Astrocyte (in vitro differentiated cells and primary cell): ENCODE measurements at regions not wholly inside any gene's neighbourhood (a gene's known extent, or its start where the extent isn't known, plus 50 kb on each side); places are given as distances from the start of the nearest gene placed in this dataset.

Source experiments
- EZH2 ChIP-seq: IDR thresholded peaks from 2 replicates; pipeline ENCODE4 v1.6.1; 2012; ENCODE audit warnings: mild to moderate bottlenecking, low read length, inconsistent platforms; ENCODE audit not compliant: insufficient read depth
- TF ChIP-seq, protein P1 (sequence below): IDR thresholded peaks from 2 replicates; pipeline ENCODE4 v1.5.1; 2011; ENCODE audit warnings: low read depth, mild to moderate bottlenecking, inconsistent platforms, low read length, moderate library complexity; ENCODE audit not compliant: insufficient read depth

DNA sequence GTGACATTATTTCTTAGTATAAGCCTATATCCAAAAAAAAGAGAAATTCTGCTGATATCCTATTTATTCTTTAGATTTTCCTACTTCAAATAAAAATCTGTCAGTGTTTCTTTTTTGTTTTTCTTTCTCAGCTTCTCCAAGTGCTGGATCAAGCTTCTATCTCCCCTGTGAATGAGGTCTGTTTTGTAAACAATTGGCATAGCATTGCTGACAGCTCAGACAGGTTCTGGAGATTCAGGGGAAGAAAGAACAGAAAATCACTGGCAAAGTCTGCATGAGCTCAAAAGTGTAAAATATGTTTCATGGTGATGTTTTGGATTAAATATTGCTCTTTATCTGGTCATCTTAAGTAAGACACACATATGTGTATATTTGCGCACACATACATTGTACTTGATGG, 492.0 kb upstream of the IGFBP7 start:
- no peak for TF ChIP-seq EZH2
- TF ChIP-seq, protein P1, sequence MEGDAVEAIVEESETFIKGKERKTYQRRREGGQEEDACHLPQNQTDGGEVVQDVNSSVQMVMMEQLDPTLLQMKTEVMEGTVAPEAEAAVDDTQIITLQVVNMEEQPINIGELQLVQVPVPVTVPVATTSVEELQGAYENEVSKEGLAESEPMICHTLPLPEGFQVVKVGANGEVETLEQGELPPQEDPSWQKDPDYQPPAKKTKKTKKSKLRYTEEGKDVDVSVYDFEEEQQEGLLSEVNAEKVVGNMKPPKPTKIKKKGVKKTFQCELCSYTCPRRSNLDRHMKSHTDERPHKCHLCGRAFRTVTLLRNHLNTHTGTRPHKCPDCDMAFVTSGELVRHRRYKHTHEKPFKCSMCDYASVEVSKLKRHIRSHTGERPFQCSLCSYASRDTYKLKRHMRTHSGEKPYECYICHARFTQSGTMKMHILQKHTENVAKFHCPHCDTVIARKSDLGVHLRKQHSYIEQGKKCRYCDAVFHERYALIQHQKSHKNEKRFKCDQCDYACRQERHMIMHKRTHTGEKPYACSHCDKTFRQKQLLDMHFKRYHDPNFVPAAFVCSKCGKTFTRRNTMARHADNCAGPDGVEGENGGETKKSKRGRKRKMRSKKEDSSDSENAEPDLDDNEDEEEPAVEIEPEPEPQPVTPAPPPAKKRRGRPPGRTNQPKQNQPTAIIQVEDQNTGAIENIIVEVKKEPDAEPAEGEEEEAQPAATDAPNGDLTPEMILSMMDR, result no peak
